K562 (cell line): ENCODE measurements at regions not wholly inside any gene's neighbourhood (a gene's known extent, or its start where the extent isn't known, plus 50 kb on each side); places are given as distances from the start of the nearest gene placed in this dataset.

Experiments
- ATAC-seq: fragments of 200-7000 bp; cut with Tn5 transposase; 3 replicates; pipeline ENCODE4 v1.9.1; 2020; ENCODE audit warnings: moderate library complexity
- BruUV-seq: library from RNA; stranded (reverse); fragments of 400-500 nt; replicated peaks from 2 replicates; lab custom pipeline; 2021; lab: Mats Ljungman, UMichigan
- CTCF ChIA-PET: fragments of 300-600 bp; formaldehyde crosslinking; extraction: SDS; loops from one replicate; lab custom pipeline; 2021; ENCODE audit warnings: low intra/inter-chr PET ratio; lab: Yijun Ruan, JAX
- POLR2A ChIA-PET: fragments of 300-600, 350-650 bp; sonication (Branson Sonifier 250); formaldehyde crosslinking; extraction: SDS; loops from one replicate; lab custom pipeline; 2021; ENCODE audit warnings: antibody characterized with exemption, inconsistent platforms; lab: Yijun Ruan, JAX
- DNase-seq, 4 experiments: peaks; one replicate each; pipeline versions ENCODE4 v3.0.0 to v3.0.0-alpha.2; 2011 to 2018; ENCODE audit warnings: low spot score in 3 of 4, mixed read lengths in 3 of 4; ENCODE audit errors: extremely low read depth in 1 of 4
- FAIRE-seq: peaks from 2 replicates; lab custom pipeline; 2011; peaks lifted over from hg19 to GRCh38; lab: Jason Lieb, UNC
- H2AFZ ChIP-seq: 2 replicates; pipeline ENCODE4 v1.6.0; 2011; ENCODE audit warnings: low read depth, low read length, control low read depth, inconsistent platforms
- H3K27ac ChIP-seq: fragments of 200-600 bp; 3 replicates; pipeline ENCODE4 v1.8.0; 2011; ENCODE audit warnings: low read depth, mild to moderate bottlenecking, control low read depth, inconsistent platforms, low read length, moderate library complexity, mixed read lengths; ENCODE audit errors: extremely low read depth
- H3K27me3 ChIP-seq, 2 experiments: fragments of 300-600 bp in 1 of 2; 2 replicates in 1 of 2; 3 replicates in 1 of 2; pipeline versions ENCODE4 v1.6.0 to v1.8.0; 2011; ENCODE audit warnings: inconsistent platforms in 2 of 2, low read length in 2 of 2, mild to moderate bottlenecking in 1 of 2, mixed read lengths in 1 of 2, moderate library complexity in 1 of 2; ENCODE audit not compliant: control insufficient read depth in 2 of 2, insufficient read depth in 2 of 2
- H3K36me3 ChIP-seq: fragments of 300-600 bp; 3 replicates; pipeline ENCODE4 v1.8.0; 2011; ENCODE audit warnings: mild to moderate bottlenecking, low read length, inconsistent platforms; ENCODE audit not compliant: control insufficient read depth, insufficient read depth
- H3K4me1 ChIP-seq, 2 experiments: fragments of 200-600 bp in 1 of 2; replicated peaks in 1 of 2; 2 replicates in 1 of 2; 3 replicates in 1 of 2; pipeline versions ENCODE4 v1.5.1 to v1.8.0; 2011; ENCODE audit warnings: inconsistent platforms in 2 of 2, low read length in 2 of 2, mild to moderate bottlenecking in 1 of 2, mixed read lengths in 1 of 2, moderate library complexity in 1 of 2; ENCODE audit not compliant: control insufficient read depth in 2 of 2, insufficient read depth in 2 of 2
- H3K4me2 ChIP-seq: 2 replicates; pipeline ENCODE4 v1.6.1; 2011; ENCODE audit warnings: low read length, control low read depth, inconsistent platforms, mixed read lengths; ENCODE audit not compliant: insufficient read depth
- H3K4me3 ChIP-seq: fragments of 200-600 bp; sonication (generic), shearing (Covaris generic); 2 replicates; pipeline ENCODE4 v1.5.1; 2016; ENCODE audit warnings: control low read depth, inconsistent platforms
- H3K79me2 ChIP-seq: fragments of 200-600 bp; 3 replicates; pipeline ENCODE4 v1.8.0; 2011; ENCODE audit warnings: low read length, inconsistent platforms; ENCODE audit not compliant: control insufficient read depth, insufficient read depth
- H3K9ac ChIP-seq, 2 experiments: 2 replicates each; pipeline versions ENCODE4 v1.6.0 to v1.6.1; 2011; ENCODE audit warnings: low read depth in 2 of 2, low read length in 2 of 2, control low read depth in 1 of 2, inconsistent platforms in 1 of 2, mild to moderate bottlenecking in 1 of 2, mixed read lengths in 1 of 2; ENCODE audit not compliant: insufficient read depth in 1 of 2
- H3K9me1 ChIP-seq: one replicate; pipeline ENCODE4 v1.6.0; 2011; ENCODE audit warnings: inconsistent platforms, mild to moderate bottlenecking, low read length, moderate library complexity; ENCODE audit not compliant: control insufficient read depth, insufficient read depth
- H3K9me3 ChIP-seq: replicated peaks from 2 replicates; pipeline ENCODE4 v1.5.1; 2011; ENCODE audit warnings: low read depth, low read length, inconsistent platforms; ENCODE audit not compliant: control insufficient read depth, insufficient read depth
- H4K20me1 ChIP-seq: replicated peaks from 2 replicates; pipeline ENCODE4 v1.6.1; 2011; ENCODE audit warnings: low read length, inconsistent platforms, mixed read lengths; ENCODE audit not compliant: control insufficient read depth, insufficient read depth
- ASH1L ChIP-seq: fragments of 450-650 bp; IDR thresholded peaks from 2 replicates; pipeline ENCODE4 v1.6.1; 2018; ENCODE audit warnings: borderline replicate concordance, mild to moderate bottlenecking, low read depth; ENCODE audit not compliant: partially characterized antibody
- BHLHE40 ChIP-seq: IDR thresholded peaks from 2 replicates; pipeline ENCODE4 v1.6.1; 2011; ENCODE audit warnings: low read length, improper control_type of control experiment
- CBFA2T3 ChIP-seq: fragments of 450-650 bp; IDR thresholded peaks from 2 replicates; pipeline ENCODE4 v1.6.1; 2017
- CEBPG ChIP-seq, 3 experiments: fragments of 200-800 bp in 1 of 3; sonication (Bioruptor generic) in 1 of 3; sonication (generic) in 1 of 3; formaldehyde crosslinking in 1 of 3; IDR thresholded peaks in 2 of 3; conservative IDR thresholded peaks in 1 of 3; 2 replicates each; pipeline versions ENCODE4 v1.6.1 to v1.8.0; 2016 to 2022; ENCODE audit warnings: missing compliant biosample characterization in 2 of 3, missing genetic modification characterization in 2 of 3, mild to moderate bottlenecking in 1 of 3, missing genetic modification reagents in 1 of 3
- GTF2E2 ChIP-seq: fragments of 200-800 bp; sonication (Bioruptor generic); IDR thresholded peaks from 2 replicates; pipeline ENCODE4 v1.6.1; 2016; ENCODE audit warnings: missing genetic modification characterization, missing compliant biosample characterization
- HDGF ChIP-seq: fragments of 450-650 bp; IDR thresholded peaks from 2 replicates; pipeline ENCODE4 v1.6.1; 2016
- ILF3 ChIP-seq: fragments of 450-650 bp; IDR thresholded peaks from 2 replicates; pipeline ENCODE4 v1.6.1; 2018; ENCODE audit warnings: antibody characterized with exemption, mild to moderate bottlenecking, moderate library complexity, borderline replicate concordance
- SIN3B ChIP-seq: fragments of 450-650 bp; IDR thresholded peaks from 2 replicates; pipeline ENCODE4 v1.6.1; 2017; ENCODE audit warnings: low read depth, mild to moderate bottlenecking, moderate library complexity
- SMARCA5 ChIP-seq: fragments of 450-650 bp; IDR thresholded peaks from 2 replicates; pipeline ENCODE4 v1.6.1; 2016
- SUPT5H ChIP-seq: fragments of 450-650 bp; IDR thresholded peaks from 2 replicates; pipeline ENCODE4 v1.6.1; 2016
- TARDBP ChIP-seq: fragments of 450-650 bp; IDR thresholded peaks from 2 replicates; pipeline ENCODE4 v1.6.1; 2016
- TFAM ChIP-seq: fragments of 250-450 bp; sonication (Bioruptor Pico); conservative IDR thresholded peaks from 2 replicates; pipeline ENCODE4 v1.5.0; 2021; ENCODE audit warnings: mild to moderate bottlenecking, moderate library complexity
- ZBTB1 ChIP-seq: sonication (generic); formaldehyde crosslinking; IDR thresholded peaks from 2 replicates; pipeline ENCODE4 v1.8.1; 2023; ENCODE audit warnings: missing genetic modification reagents, low read depth, mild to moderate bottlenecking, borderline replicate concordance
- ZBTB8A ChIP-seq: fragments of 450-650 bp; IDR thresholded peaks from 2 replicates; pipeline ENCODE4 v1.6.1; 2018; ENCODE audit warnings: mild to moderate bottlenecking, moderate library complexity; ENCODE audit not compliant: partially characterized antibody
- ZNF311 ChIP-seq: fragments of 250-450 bp; sonication (Bioruptor Pico); IDR thresholded peaks from 2 replicates; pipeline ENCODE4 v1.4.0; 2020; ENCODE audit warnings: mild to moderate bottlenecking, moderate library complexity
- ZNF586 ChIP-seq: fragments of 450-650 bp; formaldehyde crosslinking; conservative IDR thresholded peaks from 2 replicates; pipeline ENCODE4 v1.4.0; 2020; ENCODE audit warnings: mild to moderate bottlenecking, moderate library complexity
- WGBS: fragments of 100-300 bp; shearing (Covaris generic); methylation state at CpG from one replicate; pipeline ENCODE4 v1.1.6; 2016; ENCODE audit warnings: low coverage, mixed read lengths; ENCODE audit not compliant: insufficient coverage; ENCODE audit errors: missing lambda C conversion rate; 5-methylcytosine and 5-hydroxymethylcytosine counted together
- in situ Hi-C: fragments of 300-500 bp; cut with MboI; formaldehyde crosslinking; loops from 4 replicates; pipeline ENCODE4 v1.15.0; 2018; ENCODE audit warnings: inconsistent platforms, mixed read lengths
- intact Hi-C: fragments of 100-400 bp; cut with micrococcal nuclease; formaldehyde crosslinking; loops from 2 replicates; pipeline ENCODE4 v1.14.2; 2022
- TF ChIP-seq, protein P1 (sequence below), 2 experiments: fragments of 250-450 bp in 1 of 2; fragments of 450-650 bp in 1 of 2; sonication (Bioruptor Pico) in 1 of 2; IDR thresholded peaks; 2 replicates each; pipeline versions ENCODE4 v1.6.1 to v1.8.0; 2016 to 2021; ENCODE audit warnings: mild to moderate bottlenecking in 2 of 2, moderate library complexity in 2 of 2, missing compliant biosample characterization in 1 of 2, missing genetic modification characterization in 1 of 2
- TF ChIP-seq, protein P2 (sequence below): conservative IDR thresholded peaks from 2 replicates; pipeline ENCODE4 v1.6.1; 2011; ENCODE audit warnings: low read depth, mild to moderate bottlenecking, low read length; ENCODE audit not compliant: control insufficient read depth
- TF ChIP-seq, protein P3 (sequence below): fragments of 250-450 bp; sonication (Bioruptor Pico); IDR thresholded peaks from 2 replicates; pipeline ENCODE4 v1.4.0; 2020; ENCODE audit warnings: mild to moderate bottlenecking

DNA sequence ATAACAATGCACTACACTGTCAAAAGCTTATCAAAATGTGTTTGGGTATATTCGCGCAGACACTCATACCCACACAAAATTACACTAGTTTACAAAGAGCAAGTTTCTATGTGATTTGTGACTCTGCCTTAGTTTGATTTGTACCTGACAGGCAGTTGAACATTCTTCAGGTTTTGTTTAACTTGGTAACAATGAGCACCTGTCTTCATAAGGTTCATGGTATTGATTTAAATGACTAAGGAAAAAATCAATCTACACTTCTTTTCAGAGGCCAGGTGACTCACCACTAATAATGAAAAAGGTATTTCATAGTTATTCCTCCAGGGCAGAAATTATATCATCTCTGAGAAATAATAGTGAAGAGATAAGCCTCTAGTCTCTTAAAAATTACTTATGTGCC, 1114.6 kb upstream of the AGA start (continued):
- no peak for TF ChIP-seq TFAM (CRISPR knock-in tag)
- TF ChIP-seq SUPT5H: no peak
- no peak for TF ChIP-seq BHLHE40
- TF ChIP-seq, protein P1, sequence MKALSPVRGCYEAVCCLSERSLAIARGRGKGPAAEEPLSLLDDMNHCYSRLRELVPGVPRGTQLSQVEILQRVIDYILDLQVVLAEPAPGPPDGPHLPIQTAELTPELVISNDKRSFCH (CRISPR knock-in tag; IDR thresholded peaks at IDR 0.05): no peak
- TF ChIP-seq, protein P1 (tag; IDR thresholded peaks at IDR 0.05): no peak
- no peak for TF ChIP-seq ZBTB1 (CRISPR knock-in tag)

DNA sequence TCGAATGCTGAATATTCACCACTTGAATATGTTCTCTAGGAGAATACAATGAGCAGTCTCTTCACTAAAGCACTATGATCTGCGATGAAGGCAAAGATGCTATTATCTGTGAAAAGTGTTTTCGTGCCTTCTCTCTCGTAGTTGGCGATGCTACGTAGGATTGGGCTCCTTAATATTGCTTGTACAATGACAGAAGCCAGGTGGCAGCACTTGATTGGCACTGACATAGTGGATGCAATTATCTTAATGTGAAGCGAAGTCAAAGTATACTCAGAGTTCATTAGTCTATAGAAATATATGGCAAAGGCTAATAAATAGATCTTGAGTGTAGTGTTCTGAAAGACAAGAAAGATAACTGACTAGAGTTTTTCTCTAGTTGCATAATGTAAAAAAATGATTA, 1135.7 kb upstream of the AGA start:
- no peak overlapping the region for H3K27ac ChIP-seq
- no peak overlapping the region for H3K4me3 ChIP-seq
- TF ChIP-seq HDGF: no peak
- TF ChIP-seq, protein P2, sequence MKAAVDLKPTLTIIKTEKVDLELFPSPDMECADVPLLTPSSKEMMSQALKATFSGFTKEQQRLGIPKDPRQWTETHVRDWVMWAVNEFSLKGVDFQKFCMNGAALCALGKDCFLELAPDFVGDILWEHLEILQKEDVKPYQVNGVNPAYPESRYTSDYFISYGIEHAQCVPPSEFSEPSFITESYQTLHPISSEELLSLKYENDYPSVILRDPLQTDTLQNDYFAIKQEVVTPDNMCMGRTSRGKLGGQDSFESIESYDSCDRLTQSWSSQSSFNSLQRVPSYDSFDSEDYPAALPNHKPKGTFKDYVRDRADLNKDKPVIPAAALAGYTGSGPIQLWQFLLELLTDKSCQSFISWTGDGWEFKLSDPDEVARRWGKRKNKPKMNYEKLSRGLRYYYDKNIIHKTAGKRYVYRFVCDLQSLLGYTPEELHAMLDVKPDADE: no peak
- TF ChIP-seq GTF2E2 (tag): no peak
- TF ChIP-seq ZNF586 (CRISPR knock-in tag): no peak
- no peak for TF ChIP-seq ZNF311 (CRISPR knock-in tag)
- TF ChIP-seq ASH1L: no peak
- no peak for TF ChIP-seq CEBPG (CRISPR knock-in tag; IDR thresholded peaks at IDR 0.05)
- no peak for TF ChIP-seq CEBPG (tag; conservative IDR thresholded peaks at IDR 0.05 in 1 of 2, IDR thresholded peaks at IDR 0.05 in 1 of 2)
- no peak for TF ChIP-seq SIN3B
- TF ChIP-seq CBFA2T3: no peak
- TF ChIP-seq ZBTB8A: no peak
- TF ChIP-seq SMARCA5: no peak
- no peak for TF ChIP-seq TARDBP
- no peak for TF ChIP-seq ILF3
- TF ChIP-seq, protein P3, sequence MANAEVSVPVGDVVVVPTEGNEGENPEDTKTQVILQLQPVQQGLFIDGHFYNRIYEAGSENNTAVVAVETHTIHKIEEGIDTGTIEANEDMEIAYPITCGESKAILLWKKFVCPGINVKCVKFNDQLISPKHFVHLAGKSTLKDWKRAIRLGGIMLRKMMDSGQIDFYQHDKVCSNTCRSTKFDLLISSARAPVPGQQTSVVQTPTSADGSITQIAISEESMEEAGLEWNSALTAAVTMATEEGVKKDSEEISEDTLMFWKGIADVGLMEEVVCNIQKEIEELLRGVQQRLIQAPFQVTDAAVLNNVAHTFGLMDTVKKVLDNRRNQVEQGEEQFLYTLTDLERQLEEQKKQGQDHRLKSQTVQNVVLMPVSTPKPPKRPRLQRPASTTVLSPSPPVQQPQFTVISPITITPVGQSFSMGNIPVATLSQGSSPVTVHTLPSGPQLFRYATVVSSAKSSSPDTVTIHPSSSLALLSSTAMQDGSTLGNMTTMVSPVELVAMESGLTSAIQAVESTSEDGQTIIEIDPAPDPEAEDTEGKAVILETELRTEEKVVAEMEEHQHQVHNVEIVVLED: no peak
- ATAC-seq (no peak), DNase-seq (no peak), FAIRE-seq (no peak)
- BruUV-seq: no TSS peak
- H3K4me2 ChIP-seq: no peak overlapping the region
- H3K4me1 ChIP-seq: no peaks in the 10 kb centered on the region
- in situ Hi-C loops (no loop called here), intact Hi-C loops (no loop called here)
- H3K27me3 ChIP-seq: no peaks in the 10 kb centered on the region
- no peaks in the 10 kb centered on the region for H3K79me2 ChIP-seq
- no peaks in the 10 kb centered on the region for H3K36me3 ChIP-seq
- H2AFZ ChIP-seq: no peak overlapping the region
- no peak overlapping the region for H3K9ac ChIP-seq
- no peaks in the 10 kb centered on the region; the same call in 1 of the 2 replicates for H3K9me3 ChIP-seq
- 3% methylated on average over 7 of the region's 7 CpGs for WGBS
- no peaks in the 10 kb centered on the region for H4K20me1 ChIP-seq
- ChIA-PET CTCF (no interaction called here), POLR2A (no interaction called here)
- no peaks in the 10 kb centered on the region for H3K9me1 ChIP-seq
